OCI-LY1 (cell line): ENCODE measurements at regions not wholly inside any gene's neighbourhood (a gene's known extent, or its start where the extent isn't known, plus 50 kb on each side); places are given as distances from the start of the nearest gene placed in this dataset.

Source experiments
- CTCF ChIP-seq: fragments of 200-600 bp; sonication (generic), shearing (Covaris generic); IDR thresholded peaks from 2 replicates; pipeline ENCODE4 v1.5.1; 2017; ENCODE audit warnings: mild to moderate bottlenecking, antibody characterized with exemption, low read length, moderate library complexity, mixed read lengths
- EZH2 ChIP-seq: fragments of 200-600 bp; sonication (generic), shearing (Covaris generic); IDR thresholded peaks from 2 replicates; pipeline ENCODE4 v1.8.0; 2017; ENCODE audit warnings: borderline replicate concordance, mixed run types, mild to moderate bottlenecking, antibody characterized with exemption, low read length, moderate library complexity, mixed read lengths

GRCh38 chr1:91123773-91124172 lies 101.9 kb upstream of the ZNF644 start:
- TF ChIP-seq EZH2 (no peak), CTCF (no peak)
